Endodermal cell (in vitro differentiated cells): ENCODE measurements at regions not wholly inside any gene's neighbourhood (a gene's known extent, or its start where the extent isn't known, plus 50 kb on each side); places are given as distances from the start of the nearest gene placed in this dataset.

ENCODE experiments used
- DNase-seq: peaks from one replicate; pipeline ENCODE4 v3.0.0-alpha.2; 2017
- H3K27ac ChIP-seq: 2 replicates; pipeline ENCODE4 v1.5.1; 2013; ENCODE audit warnings: mild to moderate bottlenecking, low read depth, low read length, moderate library complexity
- H3K27me3 ChIP-seq: 2 replicates; pipeline ENCODE4 v1.6.1; 2013; ENCODE audit warnings: mild to moderate bottlenecking, low read length, moderate library complexity; ENCODE audit not compliant: insufficient read depth, control insufficient read depth, poor library complexity, severe bottlenecking
- H3K36me3 ChIP-seq: 2 replicates; pipeline ENCODE4 v1.7.0; 2013; ENCODE audit warnings: mild to moderate bottlenecking, low read length, moderate library complexity; ENCODE audit not compliant: control insufficient read depth, insufficient read depth
- H3K4me1 ChIP-seq: one replicate; pipeline ENCODE4 v1.7.0; 2013; ENCODE audit warnings: low read length; ENCODE audit not compliant: control insufficient read depth, insufficient read depth
- H3K4me3 ChIP-seq: 2 replicates; pipeline ENCODE4 v1.5.1; 2013; ENCODE audit warnings: mild to moderate bottlenecking, low read length, moderate library complexity
- H3K9ac ChIP-seq: 2 replicates; pipeline ENCODE4 v1.6.1; 2013; ENCODE audit warnings: mild to moderate bottlenecking, low read length, moderate library complexity; ENCODE audit not compliant: poor library complexity, severe bottlenecking; ENCODE audit errors: extremely low read depth
- H3K9me3 ChIP-seq: 2 replicates; pipeline ENCODE4 v1.6.1; 2013; ENCODE audit warnings: mild to moderate bottlenecking, low read length, moderate library complexity; ENCODE audit not compliant: control insufficient read depth
- H3K27ac Mint-ChIP-seq: 2 replicates; pipeline ENCODE4 v1.8.0; 2020; ENCODE audit warnings: mixed read lengths
- H3K27me3 Mint-ChIP-seq: 2 replicates; pipeline ENCODE4 v1.8.0; 2021; ENCODE audit warnings: mild to moderate bottlenecking, mixed read lengths; ENCODE audit not compliant: insufficient read depth
- H3K36me3 Mint-ChIP-seq: 2 replicates; pipeline ENCODE4 v1.8.0; 2020; ENCODE audit warnings: low read depth, mixed read lengths
- H3K4me1 Mint-ChIP-seq: 2 replicates; pipeline ENCODE4 v1.8.0; 2020; ENCODE audit warnings: mixed read lengths
- H3K4me3 Mint-ChIP-seq: 2 replicates; pipeline ENCODE4 v1.8.0; 2020; ENCODE audit warnings: mild to moderate bottlenecking, moderate library complexity, mixed read lengths
- H3K9me3 Mint-ChIP-seq: 2 replicates; pipeline ENCODE4 v1.8.0; 2020; ENCODE audit warnings: mild to moderate bottlenecking, mixed read lengths
- CTCF ChIP-seq: fragments of 200-600 bp; sonication (generic); conservative IDR thresholded peaks from 2 replicates; pipeline ENCODE4 v1.5.0; 2021; ENCODE audit warnings: antibody characterized with exemption, mild to moderate bottlenecking
- WGBS, 2 experiments: methylation state at CpG; one replicate each; pipeline versions ENCODE4 v1.1.5 to v1.1.7; 2013; ENCODE audit warnings: missing lambda C conversion rate in 2 of 2, mixed read lengths in 1 of 2; ENCODE audit not compliant: insufficient coverage in 1 of 2, insufficient read length in 1 of 2; 5-methylcytosine and 5-hydroxymethylcytosine counted together

- H3K9me3 ChIP-seq, result peaks cover 34% of the 10 kb centered on the region
- no peaks in the 10 kb centered on the region for H3K36me3 ChIP-seq
Observed at GRCh38 chr3:146382386-146382785, 87.0 kb downstream of the PLSCR2 start.

DNA sequence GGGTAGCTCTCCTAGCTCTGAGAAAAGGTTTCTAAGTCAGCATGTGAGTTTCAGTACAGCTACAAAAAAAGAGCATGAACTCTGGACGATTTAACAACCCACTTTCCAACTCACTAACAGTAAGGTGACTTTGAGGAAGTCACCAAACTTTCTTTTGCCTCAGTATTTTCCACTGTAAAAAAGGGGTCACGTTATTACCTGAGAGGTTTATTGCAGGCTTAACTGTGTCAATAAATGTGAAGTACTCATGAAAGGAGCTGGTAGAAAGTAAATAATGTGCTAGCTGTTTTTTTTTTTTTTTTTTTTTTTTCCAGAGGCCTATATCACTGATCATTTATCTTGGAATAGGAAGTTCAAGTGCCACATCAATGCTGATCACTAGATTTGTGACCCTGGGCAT lies 89.3 kb downstream of the PLSCR2 start:
- Histone ChIP-seq H3K27ac (no peak overlapping the region), H3K9me3 (peaks cover 34% of the 10 kb centered on the region), H3K9ac (no peak overlapping the region), H3K27me3 (no peaks in the 10 kb centered on the region), H3K4me3 (no peak overlapping the region), H3K4me1 (peaks cover 5% of the 10 kb centered on the region), H3K36me3 (no peaks in the 10 kb centered on the region)
- no peak for TF ChIP-seq CTCF
- Mint-ChIP-seq H3K9me3 (peaks cover 22% of the 10 kb centered on the region), H3K27ac (no peak overlapping the region), H3K4me3 (no peak overlapping the region), H3K27me3 (no peaks in the 10 kb centered on the region), H3K36me3 (peaks cover 20% of the 10 kb centered on the region), H3K4me1 (peaks cover 14% of the 10 kb centered on the region)
- 85% methylated on average over 2 of the region's 2 CpGs; no CpG with 5 or more reads in 1 of the 2 experiments for WGBS, 2 experiments
- DNase-seq, result no peak

More at GRCh38 chr3:146382386-146382785, 87.0 kb downstream of the PLSCR2 start:
- Histone ChIP-seq H3K9ac (no peak overlapping the region), H3K27me3 (no peaks in the 10 kb centered on the region), H3K4me1 (peaks cover 5% of the 10 kb centered on the region), H3K27ac (no peak overlapping the region), H3K4me3 (no peak overlapping the region)
- Mint-ChIP-seq H3K27me3 (no peaks in the 10 kb centered on the region), H3K4me1 (peaks cover 14% of the 10 kb centered on the region), H3K36me3 (peaks cover 21% of the 10 kb centered on the region), H3K27ac (no peak overlapping the region), H3K4me3 (no peak overlapping the region), H3K9me3 (peaks cover 22% of the 10 kb centered on the region)
- peak; percentile 66 for DNase-seq
- TF ChIP-seq CTCF, result peak; percentile 71
- WGBS, 2 experiments, result 92% methylated on average over 1 of the region's 1 CpG; no CpG with 5 or more reads in 1 of the 2 experiments

DNA sequence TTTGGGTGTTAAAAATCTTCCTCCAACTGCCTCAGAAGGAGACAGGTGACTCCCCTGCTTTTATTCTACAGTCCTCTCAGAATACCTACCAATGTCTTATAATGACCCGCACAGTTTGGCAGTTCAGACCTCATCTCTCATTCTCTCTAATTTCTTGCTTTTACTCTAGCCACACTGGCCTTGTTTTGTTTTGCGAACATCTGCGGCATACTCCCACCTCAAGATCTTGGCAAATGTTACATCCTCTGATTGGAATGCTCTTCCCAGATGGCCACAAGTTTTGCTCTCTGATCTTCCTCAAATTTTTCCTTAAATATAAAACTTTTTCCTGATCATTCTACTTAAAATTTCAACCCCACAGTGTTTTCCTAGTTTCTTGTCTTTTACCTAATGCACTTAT lies 94.1 kb downstream of the PLSCR2 start:
- Mint-ChIP-seq H3K4me1 (no peaks in the 10 kb centered on the region), H3K27ac (no peak overlapping the region), H3K27me3 (no peaks in the 10 kb centered on the region), H3K9me3 (peaks cover 40% of the 10 kb centered on the region), H3K4me3 (no peak overlapping the region), H3K36me3 (peaks cover 16% of the 10 kb centered on the region)
- Histone ChIP-seq H3K27me3 (no peaks in the 10 kb centered on the region), H3K9ac (no peak overlapping the region), H3K36me3 (no peaks in the 10 kb centered on the region), H3K9me3 (peaks cover 48% of the 10 kb centered on the region), H3K27ac (no peak overlapping the region), H3K4me3 (no peak overlapping the region), H3K4me1 (no peaks in the 10 kb centered on the region)
- no peak for TF ChIP-seq CTCF
- no peak for DNase-seq
- WGBS, 2 experiments, result 97% methylated on average over 3 of the region's 3 CpGs
